ENCODE measurements at regions not wholly inside any gene's neighbourhood (a gene's known extent, or its start where the extent isn't known, plus 50 kb on each side); places are given as distances from the start of the nearest gene placed in this dataset.
"Not testable (repeated sequence)": the region's sequence is repeated elsewhere in the genome, so short reads cannot be mapped to it uniquely, and the experiment has no call there.

DNA sequence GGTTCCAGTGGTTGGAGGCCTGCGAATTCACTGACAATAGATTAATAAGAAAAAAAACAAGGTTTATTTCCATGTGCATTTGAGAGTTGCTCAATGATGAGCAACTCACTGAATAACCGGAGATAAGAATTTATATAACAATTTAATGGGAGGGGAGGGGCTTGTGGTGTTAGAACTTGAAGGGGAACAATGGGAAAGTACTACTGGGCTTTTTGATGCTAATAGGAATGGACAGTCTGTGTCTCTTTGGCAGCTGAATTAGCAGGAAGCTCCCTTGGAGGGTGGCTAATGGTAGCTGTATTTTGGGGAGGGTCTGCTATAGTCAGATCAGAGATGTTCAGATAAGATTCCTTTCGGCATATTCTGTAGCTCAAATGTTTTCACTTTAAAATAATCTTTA is 62.4 kb upstream of the GMDS start:
- DNase-seq (ENCODE audit: low read depth) = no peak

DNA sequence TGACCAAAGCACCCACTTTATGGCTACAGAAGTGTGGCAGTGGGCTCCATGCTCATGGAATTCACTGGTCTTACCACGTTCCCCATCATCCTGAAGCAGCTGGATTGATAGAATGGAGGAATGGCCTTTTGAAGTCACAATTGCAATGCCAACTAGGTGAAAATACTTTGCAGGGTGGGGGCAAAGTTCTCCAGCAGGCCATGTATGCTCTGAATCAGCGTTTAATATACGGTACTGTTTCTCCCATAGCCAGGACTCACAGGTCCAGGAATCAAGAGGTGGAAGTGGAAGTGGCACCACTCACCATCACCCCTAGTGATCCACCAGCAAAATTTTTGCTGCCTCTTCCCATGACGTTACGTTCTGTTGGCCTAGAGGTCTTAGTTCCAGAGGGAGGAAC is 60.5 kb upstream of the GMDS start:
- no peak for DNase-seq (ENCODE audit: low read depth)

- DNase-seq (ENCODE audit: low read depth) = not testable (repeated sequence)
Observed at GRCh38 chr6:2302482-2302881, 57.1 kb upstream of the GMDS start.

GRCh38 chr6:2296781-2297180 is 51.4 kb upstream of the GMDS start:
- no peak for DNase-seq (ENCODE audit: low read depth)

Measured in stromal cell of bone marrow (primary cell).